Peyer's patch (tissue), 4 donors: ENCODE measurements at regions not wholly inside any gene's neighbourhood (a gene's known extent, or its start where the extent isn't known, plus 50 kb on each side); places are given as distances from the start of the nearest gene placed in this dataset.

Source experiments
- DNase-seq, 3 donors: peaks; one replicate each; pipeline ENCODE4 v3.0.0-alpha.2; 2017 to 2019
- H3K27ac ChIP-seq, 4 donors: fragments of 200-600 bp; sonication (generic); one replicate each; pipeline ENCODE4 v1.5.1; 2016 to 2019
- H3K27me3 ChIP-seq, 2 donors: fragments of 200-600 bp; sonication (generic); one replicate each; pipeline ENCODE4 v1.5.1; 2019
- H3K36me3 ChIP-seq, 3 donors: fragments of 200-600 bp; sonication (generic); one replicate each; pipeline ENCODE4 v1.5.1; 2016 to 2019
- H3K4me1 ChIP-seq, 4 donors: fragments of 200-600 bp; sonication (generic); one replicate each; pipeline ENCODE4 v1.5.1; 2016 to 2019
- H3K4me3 ChIP-seq, 4 donors: fragments of 200-600 bp; sonication (generic); 1 replicate in 3 of 4; 2 replicates in 1 of 4; pipeline ENCODE4 v1.5.1; 2016 to 2019; ENCODE audit warnings: mild to moderate bottlenecking in 1 of 4
- H3K9me3 ChIP-seq, 4 donors: fragments of 200-600 bp; sonication (generic); one replicate each; pipeline ENCODE4 v1.5.1; 2016 to 2019; ENCODE audit warnings: mild to moderate bottlenecking in 1 of 4
- POLR2A ChIP-seq, 2 donors: fragments of 450-650 bp; IDR thresholded peaks; one replicate each; pipeline ENCODE4 v1.5.1; 2017; ENCODE audit warnings: antibody characterized with exemption in 2 of 2, mild to moderate bottlenecking in 2 of 2, moderate library complexity in 2 of 2
- TF ChIP-seq, protein P1 (sequence below), 6 experiments: fragments of 450-650 bp in 4 of 6; fragments of 200-600 bp in 2 of 6; sonication (generic) in 1 of 6; IDR thresholded peaks; one replicate each; pipeline ENCODE4 v1.5.1; 2017 to 2019; ENCODE audit warnings: antibody characterized with exemption in 6 of 6, mild to moderate bottlenecking in 3 of 6, moderate library complexity in 1 of 6

DNA sequence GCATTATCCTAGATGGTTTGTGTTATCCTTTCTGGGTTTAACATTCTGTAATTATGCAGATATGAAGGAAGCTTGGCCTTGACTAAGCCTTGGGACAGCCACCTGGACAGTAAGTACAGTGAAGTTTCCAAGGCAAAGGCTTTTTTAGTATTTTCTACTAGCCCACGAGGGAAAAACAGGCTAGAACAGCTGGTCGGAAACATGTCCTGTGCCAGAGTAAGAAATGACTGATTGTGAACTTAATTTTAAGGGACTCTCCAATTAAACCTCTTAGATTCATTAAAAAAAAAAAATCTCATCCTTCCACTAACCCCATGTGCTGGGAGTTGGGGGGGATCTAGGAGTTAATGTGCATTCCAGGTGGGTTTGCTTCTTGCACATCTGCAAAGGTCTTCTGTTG lies 720.8 kb downstream of the SLC4A3 start:
- H3K36me3 ChIP-seq = no peaks in the 10 kb centered on the region
- TF ChIP-seq, protein P1, sequence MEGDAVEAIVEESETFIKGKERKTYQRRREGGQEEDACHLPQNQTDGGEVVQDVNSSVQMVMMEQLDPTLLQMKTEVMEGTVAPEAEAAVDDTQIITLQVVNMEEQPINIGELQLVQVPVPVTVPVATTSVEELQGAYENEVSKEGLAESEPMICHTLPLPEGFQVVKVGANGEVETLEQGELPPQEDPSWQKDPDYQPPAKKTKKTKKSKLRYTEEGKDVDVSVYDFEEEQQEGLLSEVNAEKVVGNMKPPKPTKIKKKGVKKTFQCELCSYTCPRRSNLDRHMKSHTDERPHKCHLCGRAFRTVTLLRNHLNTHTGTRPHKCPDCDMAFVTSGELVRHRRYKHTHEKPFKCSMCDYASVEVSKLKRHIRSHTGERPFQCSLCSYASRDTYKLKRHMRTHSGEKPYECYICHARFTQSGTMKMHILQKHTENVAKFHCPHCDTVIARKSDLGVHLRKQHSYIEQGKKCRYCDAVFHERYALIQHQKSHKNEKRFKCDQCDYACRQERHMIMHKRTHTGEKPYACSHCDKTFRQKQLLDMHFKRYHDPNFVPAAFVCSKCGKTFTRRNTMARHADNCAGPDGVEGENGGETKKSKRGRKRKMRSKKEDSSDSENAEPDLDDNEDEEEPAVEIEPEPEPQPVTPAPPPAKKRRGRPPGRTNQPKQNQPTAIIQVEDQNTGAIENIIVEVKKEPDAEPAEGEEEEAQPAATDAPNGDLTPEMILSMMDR (IDR thresholded peaks at IDR 0.05) = no peak
- no peak for TF ChIP-seq POLR2A (IDR thresholded peaks at IDR 0.05)
- DNase-seq = no peak
- H3K4me1 ChIP-seq = no peaks in the 10 kb centered on the region
- no peak overlapping the region for H3K4me3 ChIP-seq
- no peak overlapping the region for H3K27ac ChIP-seq
- H3K9me3 ChIP-seq = no peaks in the 10 kb centered on the region
- H3K27me3 ChIP-seq = no peaks in the 10 kb centered on the region

DNA sequence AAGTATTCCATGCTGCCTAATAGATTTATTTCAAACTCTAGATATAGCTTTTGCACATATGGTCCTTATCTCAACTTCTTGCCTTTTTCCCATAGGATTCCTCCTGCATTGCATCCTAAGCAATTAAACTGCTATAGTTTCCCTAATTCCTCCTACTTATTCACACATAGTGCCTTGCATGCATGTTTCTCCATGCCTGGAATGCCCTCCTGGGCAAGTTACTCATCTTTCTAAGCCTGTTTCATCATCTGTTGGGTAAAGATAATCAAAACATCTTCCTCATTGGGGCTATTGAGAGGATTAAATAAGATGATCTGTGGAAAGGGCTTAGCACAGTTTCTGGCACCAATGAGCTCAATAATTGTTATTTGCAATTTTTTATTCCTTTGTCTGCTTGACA lies 726.5 kb downstream of the SLC4A3 start:
- no peak overlapping the region for H3K27ac ChIP-seq
- H3K36me3 ChIP-seq = no peaks in the 10 kb centered on the region
- TF ChIP-seq, protein P1 (IDR thresholded peaks at IDR 0.05) = no peak
- no peak for TF ChIP-seq POLR2A (IDR thresholded peaks at IDR 0.05)
- H3K4me3 ChIP-seq = no peak overlapping the region
- DNase-seq = no peak
- no peaks in the 10 kb centered on the region for H3K9me3 ChIP-seq
- H3K4me1 ChIP-seq = no peaks in the 10 kb centered on the region
- H3K27me3 ChIP-seq = no peaks in the 10 kb centered on the region

DNA sequence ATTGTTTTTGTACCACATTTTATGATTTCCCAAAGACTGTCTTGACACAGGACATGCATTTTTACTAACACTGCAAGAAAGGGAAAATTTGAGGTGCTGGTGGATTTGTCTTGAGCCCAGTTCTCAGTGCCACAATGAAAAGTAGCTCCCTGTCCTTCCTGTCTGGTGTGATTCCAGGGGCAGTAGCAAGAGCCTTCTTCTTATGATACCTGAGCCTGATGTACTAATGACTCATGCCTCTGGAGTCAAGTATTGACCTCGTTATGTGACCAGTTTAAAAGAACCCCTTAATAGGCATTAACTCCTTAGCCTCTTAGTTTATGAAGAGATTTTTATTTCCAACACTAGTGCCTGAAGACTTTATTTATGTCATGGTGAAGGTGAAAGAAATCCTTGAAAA lies 728.6 kb downstream of the SLC4A3 start:
- no peaks in the 10 kb centered on the region for H3K36me3 ChIP-seq
- no peaks in the 10 kb centered on the region for H3K27me3 ChIP-seq
- H3K4me1 ChIP-seq = no peaks in the 10 kb centered on the region
- no peak for TF ChIP-seq POLR2A (IDR thresholded peaks at IDR 0.05)
- TF ChIP-seq, protein P1 (IDR thresholded peaks at IDR 0.05) = no peak
- H3K9me3 ChIP-seq = no peaks in the 10 kb centered on the region
- no peak for DNase-seq
- H3K27ac ChIP-seq = no peak overlapping the region
- no peak overlapping the region for H3K4me3 ChIP-seq

DNA sequence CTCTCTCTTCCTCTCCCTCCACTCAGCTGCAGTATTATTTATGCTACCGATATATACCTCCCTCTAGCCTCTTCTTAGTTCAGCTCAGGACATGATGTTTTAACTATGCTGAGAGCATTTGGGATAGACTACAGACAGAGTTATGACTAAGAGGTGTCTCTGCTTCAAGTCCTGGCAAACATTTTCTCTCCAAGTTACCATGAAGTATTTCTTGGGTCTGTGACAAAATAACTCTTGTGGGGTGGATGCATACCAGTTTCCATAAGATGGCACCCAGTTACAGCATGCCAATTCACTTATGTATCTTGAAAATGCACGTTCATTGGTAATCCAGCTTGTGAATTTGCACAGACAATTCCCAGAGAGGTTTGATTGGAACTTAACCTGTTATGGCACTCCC lies 737.6 kb downstream of the SLC4A3 start:
- Histone ChIP-seq H3K27ac (no peak overlapping the region), H3K9me3 (no peaks in the 10 kb centered on the region), H3K4me1 (no peaks in the 10 kb centered on the region), H3K27me3 (no peaks in the 10 kb centered on the region), H3K4me3 (no peak overlapping the region), H3K36me3 (no peaks in the 10 kb centered on the region)
- no peak for DNase-seq
- TF ChIP-seq POLR2A (IDR thresholded peaks at IDR 0.05) = no peak
- TF ChIP-seq, protein P1 (IDR thresholded peaks at IDR 0.05) = no peak

DNA sequence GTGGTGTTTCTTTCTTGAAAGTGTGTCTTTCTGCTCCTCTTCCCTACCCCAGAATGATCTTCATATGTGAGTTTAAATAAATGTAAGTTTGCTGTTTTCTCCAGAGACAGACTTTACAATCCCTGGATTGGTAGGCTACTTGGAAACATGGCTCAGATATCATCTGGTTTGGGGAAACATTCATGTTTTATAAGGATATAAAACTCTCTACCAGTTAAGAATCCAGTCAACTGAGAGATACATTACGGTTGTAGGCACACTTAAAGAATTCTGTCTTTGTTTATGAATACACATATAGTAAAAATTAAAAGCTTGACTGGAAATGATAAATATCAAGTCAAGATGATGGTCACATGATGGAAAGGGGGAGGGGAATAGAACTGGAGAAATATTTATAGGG lies 739.3 kb downstream of the SLC4A3 start:
- no peaks in the 10 kb centered on the region for H3K9me3 ChIP-seq
- H3K4me3 ChIP-seq = no peak overlapping the region
- H3K36me3 ChIP-seq = no peaks in the 10 kb centered on the region
- no peaks in the 10 kb centered on the region for H3K27me3 ChIP-seq
- TF ChIP-seq, protein P1 (IDR thresholded peaks at IDR 0.05) = no peak
- no peak for TF ChIP-seq POLR2A (IDR thresholded peaks at IDR 0.05)
- no peak overlapping the region for H3K27ac ChIP-seq
- H3K4me1 ChIP-seq = no peaks in the 10 kb centered on the region
- no peak for DNase-seq

DNA sequence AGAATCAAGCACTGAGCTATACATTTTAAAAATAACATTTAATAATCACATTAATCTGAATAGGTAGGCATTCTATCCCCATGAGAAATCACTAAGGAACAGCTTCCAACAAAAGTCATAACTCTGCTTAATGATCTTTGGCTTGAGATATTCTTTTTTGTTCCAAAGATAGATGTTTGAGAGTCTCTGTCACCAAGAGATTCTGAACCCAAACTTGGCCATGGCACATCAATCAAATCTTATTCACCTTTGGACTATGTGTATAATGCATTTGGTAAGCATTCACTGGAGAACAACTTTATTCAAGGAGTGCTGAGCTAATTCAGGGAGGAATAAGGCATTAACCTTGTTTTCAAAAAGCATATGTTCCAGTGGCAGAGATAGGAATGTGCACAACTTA lies 743.3 kb downstream of the SLC4A3 start:
- no peak for TF ChIP-seq POLR2A (IDR thresholded peaks at IDR 0.05)
- TF ChIP-seq, protein P1 (IDR thresholded peaks at IDR 0.05) = no peak
- no peak overlapping the region for H3K4me3 ChIP-seq
- no peaks in the 10 kb centered on the region for H3K27me3 ChIP-seq

More for the DNA sequence above, 743.3 kb downstream of the SLC4A3 start:
- Histone ChIP-seq H3K9me3 (no peaks in the 10 kb centered on the region), H3K36me3 (no peaks in the 10 kb centered on the region), H3K27ac (no peak overlapping the region), H3K4me1 (no peaks in the 10 kb centered on the region)
- no peak for DNase-seq
